ENCODE measurements at regions not wholly inside any gene's neighbourhood (a gene's known extent, or its start where the extent isn't known, plus 50 kb on each side); places are given as distances from the start of the nearest gene placed in this dataset.
"Not testable (repeated sequence)": the region's sequence is repeated elsewhere in the genome, so short reads cannot be mapped to it uniquely, and the experiment has no call there.

- no peak for DNase-seq (ENCODE audit: low read depth, low spot score)
- H3K4me3 ChIP-seq (ENCODE audit: low read length), result no peak overlapping the region
These were observed 156.0 kb upstream of the SOX2 start for GRCh38 chr3:181555681-181556080.

- DNase-seq (ENCODE audit: low read depth, low spot score), result no peak
- no peak overlapping the region for H3K4me3 ChIP-seq (ENCODE audit: low read length)
These were observed 157.4 kb upstream of the SOX2 start for GRCh38 chr3:181554233-181554765.

DNA sequence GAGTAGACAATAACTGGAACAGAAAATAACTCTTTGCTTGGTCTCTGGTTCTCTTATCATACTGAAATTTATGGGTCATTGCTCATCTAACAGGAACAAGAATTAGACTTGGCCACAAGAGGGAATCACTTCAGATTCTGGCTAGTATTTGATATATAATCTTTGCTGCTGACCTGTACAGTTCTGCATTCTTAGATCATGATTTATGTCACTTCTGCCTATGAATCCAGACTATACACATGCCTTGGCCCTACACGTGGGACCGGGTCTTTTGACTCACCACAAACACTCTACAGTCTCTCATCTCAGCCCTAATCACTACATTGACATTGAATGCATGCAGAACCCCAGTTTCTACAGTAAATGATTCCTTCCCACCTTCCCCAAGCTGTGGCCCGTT, 162.5 kb upstream of the SOX2 start:
- no peak overlapping the region for H3K4me3 ChIP-seq (ENCODE audit: low read length)
- no peak for DNase-seq (ENCODE audit: low read depth, low spot score)

GRCh38 chr3:181541414-181541813, 170.3 kb upstream of the SOX2 start:
- no peak for DNase-seq (ENCODE audit: low read depth, low spot score)
- H3K4me3 ChIP-seq (ENCODE audit: low read length), result no peak overlapping the region

DNA sequence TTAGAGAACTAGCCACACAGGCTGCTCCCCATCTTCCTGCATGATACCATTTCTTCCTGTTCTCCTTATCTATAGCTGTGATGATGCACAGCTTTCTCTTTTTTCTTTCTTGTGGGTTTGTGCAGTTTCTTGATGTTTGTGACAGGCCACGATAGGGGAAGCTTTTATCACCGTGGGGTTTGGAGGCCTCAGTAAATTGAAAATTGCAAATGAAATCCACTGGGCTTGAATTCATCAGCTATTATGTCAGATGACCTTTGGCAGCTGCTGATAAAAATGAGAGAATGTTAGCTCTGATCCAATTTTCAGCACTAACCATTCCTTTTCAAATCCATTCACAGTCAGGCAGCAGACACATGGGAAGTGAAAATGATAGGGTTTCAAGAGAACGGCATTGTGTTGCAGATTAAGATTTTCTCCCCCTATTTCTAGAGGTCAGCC, 176.9 kb upstream of the SOX2 start:
- no peak overlapping the region for H3K4me3 ChIP-seq (ENCODE audit: low read length)
- DNase-seq (ENCODE audit: low read depth, low spot score), result peak; percentile 65

DNA sequence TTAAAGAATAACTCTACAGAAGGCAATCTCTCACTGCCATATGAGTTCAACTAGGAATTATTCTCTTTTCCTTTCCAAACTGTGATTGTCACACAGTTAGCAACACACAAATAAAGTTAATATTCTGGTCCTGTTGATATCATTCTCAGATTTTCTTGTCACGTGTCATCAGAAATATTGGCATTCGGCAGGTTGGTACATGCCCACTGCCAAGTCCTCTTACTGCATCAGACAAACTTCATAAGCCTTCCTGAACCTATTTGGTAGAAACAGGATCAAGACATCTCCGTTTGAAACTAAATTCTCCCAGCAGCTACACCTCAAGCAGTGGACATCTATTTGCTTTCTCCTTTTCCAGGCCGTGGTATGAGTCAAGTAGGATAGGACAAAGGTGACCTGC, 177.9 kb upstream of the SOX2 start:
- H3K4me3 ChIP-seq (ENCODE audit: low read length), result no peak overlapping the region
- DNase-seq (ENCODE audit: low read depth, low spot score), result no peak

- no peak overlapping the region for H3K4me3 ChIP-seq (ENCODE audit: low read length)
- no peak for DNase-seq (ENCODE audit: low read depth, low spot score)
These were observed 181.1 kb upstream of the SOX2 start for GRCh38 chr3:181530584-181530983.

GRCh38 chr3:181521831-181522230, 189.9 kb upstream of the SOX2 start:
- no peak for DNase-seq (ENCODE audit: low read depth, low spot score)
- no peak overlapping the region for H3K4me3 ChIP-seq (ENCODE audit: low read length)

DNA sequence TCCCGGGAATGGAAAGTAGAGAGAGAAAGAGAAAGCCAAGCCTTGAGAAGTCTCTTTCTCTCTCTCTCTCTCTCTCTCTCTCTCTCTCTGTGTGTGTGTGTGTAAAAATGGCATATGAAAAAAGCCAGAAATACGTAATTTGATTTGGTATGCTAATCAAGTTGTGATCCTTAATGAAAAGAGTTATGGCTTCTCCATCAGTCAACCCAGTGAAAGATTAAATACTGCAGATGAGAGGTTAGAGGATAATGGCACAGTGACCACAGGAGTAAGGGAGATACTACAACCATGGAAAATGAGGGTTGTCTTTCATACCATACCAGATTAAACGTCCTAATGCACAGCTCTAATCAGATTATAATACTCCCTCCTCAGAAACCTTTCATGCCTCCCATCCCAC, 193.5 kb upstream of the SOX2 start:
- H3K4me3 ChIP-seq (ENCODE audit: low read length), result no peak overlapping the region
- DNase-seq (ENCODE audit: low read depth, low spot score), result no peak

DNA sequence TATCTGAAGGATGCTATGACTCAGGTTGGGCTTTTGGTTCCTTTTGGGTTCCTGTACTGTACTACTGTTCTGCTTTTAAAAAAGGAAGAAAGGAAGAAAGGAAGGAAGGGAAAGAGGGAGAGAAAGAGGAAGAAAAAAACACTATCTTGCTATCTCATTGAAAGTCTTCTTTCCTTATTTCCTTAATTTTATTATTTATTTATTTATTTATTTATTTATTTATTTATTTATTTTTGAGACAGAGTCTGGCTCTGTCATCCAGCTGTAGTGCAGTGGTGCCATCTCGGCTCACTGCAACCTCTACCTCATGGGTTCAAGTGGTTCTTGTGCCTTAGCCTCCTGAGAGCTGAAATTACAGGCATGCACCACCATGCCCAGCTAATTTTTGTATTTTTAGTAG, 198.9 kb upstream of the SOX2 start:
- DNase-seq (ENCODE audit: low read depth, low spot score), result no peak

GRCh38 chr3:181510500-181510899, 201.2 kb upstream of the SOX2 start:
- H3K4me3 ChIP-seq (ENCODE audit: low read length), result no peak overlapping the region
- DNase-seq (ENCODE audit: low read depth, low spot score), result no peak

More for the DNA sequence above, 198.9 kb upstream of the SOX2 start:
- H3K4me3 ChIP-seq (ENCODE audit: low read length), result no peak overlapping the region

GRCh38 chr3:181497358-181497757, 214.4 kb upstream of the SOX2 start:
- DNase-seq (ENCODE audit: low read depth, low spot score), result no peak
- no peak overlapping the region for H3K4me3 ChIP-seq (ENCODE audit: low read length)

DNA sequence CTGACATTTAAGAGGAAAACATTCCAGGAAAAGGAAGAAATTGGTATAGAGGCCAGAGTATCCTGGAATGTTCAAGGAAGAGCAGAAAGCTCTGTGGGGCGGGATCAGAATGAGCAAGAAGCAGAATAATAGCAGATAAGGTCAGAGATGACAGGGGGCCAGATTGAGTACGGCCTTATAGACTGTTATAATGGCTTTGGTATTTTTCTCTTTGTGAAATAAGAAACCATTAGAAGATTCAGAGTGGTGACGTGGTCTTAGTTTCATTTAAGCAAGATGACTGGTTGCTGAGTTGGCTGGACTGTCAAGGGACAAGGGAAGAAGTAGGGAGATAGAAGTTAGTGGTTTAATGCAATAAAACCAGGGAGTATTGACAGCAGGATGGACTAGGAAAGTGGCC, 218.3 kb upstream of the SOX2 start:
- H3K4me3 ChIP-seq (ENCODE audit: low read length), result no peak overlapping the region
- no peak for DNase-seq (ENCODE audit: low read depth, low spot score)

DNA sequence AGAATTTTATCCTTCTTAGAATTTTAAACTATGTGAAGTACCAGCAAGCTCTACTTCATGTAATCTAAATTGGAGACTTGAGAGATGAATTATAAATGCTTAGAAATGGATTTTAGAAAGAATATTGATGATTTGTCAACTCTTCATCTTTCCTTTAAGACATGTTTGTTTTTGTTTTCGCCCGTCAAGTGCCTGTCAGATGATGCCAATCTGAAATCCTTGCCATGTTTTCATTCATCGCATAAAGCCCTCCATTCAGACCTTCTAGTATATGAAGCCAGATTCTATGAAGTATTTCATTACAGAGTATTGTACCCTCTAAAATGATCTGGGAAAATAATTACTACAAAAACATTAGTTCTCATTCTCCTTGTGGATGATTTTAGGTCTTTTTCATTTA, 223.2 kb upstream of the SOX2 start:
- DNase-seq (ENCODE audit: low read depth, low spot score), result no peak
- H3K4me3 ChIP-seq (ENCODE audit: low read length), result no peak overlapping the region

GRCh38 chr3:181487236-181487978, 224.3 kb upstream of the SOX2 start:
- DNase-seq (ENCODE audit: low read depth, low spot score), result peak; percentile 62
- H3K4me3 ChIP-seq (ENCODE audit: low read length), result no peak overlapping the region

DNA sequence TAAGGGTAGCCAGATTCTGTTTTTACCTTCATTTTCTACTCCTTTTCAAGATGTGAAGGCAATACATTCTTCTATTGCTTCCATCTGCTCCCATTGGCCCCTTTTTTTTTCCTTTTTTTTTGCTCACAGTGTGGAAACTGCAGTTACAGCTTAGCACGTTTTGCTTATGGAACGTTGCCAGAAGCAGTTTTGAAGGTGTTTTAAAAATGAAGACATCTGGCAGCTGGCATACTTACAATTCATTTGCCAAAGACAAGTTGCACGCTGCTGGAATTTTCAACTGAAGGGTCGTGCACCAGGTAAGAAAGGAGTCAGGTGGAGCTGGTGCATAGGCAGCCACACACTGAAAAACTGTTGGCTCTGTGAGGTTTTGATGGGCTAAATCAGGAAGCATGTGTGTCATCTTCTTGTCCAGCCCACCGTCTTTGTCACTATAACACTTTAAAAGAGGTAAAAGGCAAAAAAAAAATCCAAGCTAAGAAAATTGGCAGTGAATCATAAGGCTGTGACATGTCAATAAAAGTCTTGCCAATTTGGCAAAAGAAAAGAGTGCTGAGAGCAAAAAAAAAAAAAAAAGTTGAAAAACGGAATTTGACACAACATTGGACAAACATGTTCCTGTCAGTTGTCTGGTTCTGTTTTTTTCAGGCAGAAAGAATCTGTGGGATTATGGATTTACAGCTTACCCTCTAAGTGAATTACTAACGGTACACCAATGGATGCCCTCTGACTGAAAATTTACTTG, 225.4 kb upstream of the SOX2 start:
- no peak for DNase-seq (ENCODE audit: low read depth, low spot score)
- no peak overlapping the region for H3K4me3 ChIP-seq (ENCODE audit: low read length)

DNA sequence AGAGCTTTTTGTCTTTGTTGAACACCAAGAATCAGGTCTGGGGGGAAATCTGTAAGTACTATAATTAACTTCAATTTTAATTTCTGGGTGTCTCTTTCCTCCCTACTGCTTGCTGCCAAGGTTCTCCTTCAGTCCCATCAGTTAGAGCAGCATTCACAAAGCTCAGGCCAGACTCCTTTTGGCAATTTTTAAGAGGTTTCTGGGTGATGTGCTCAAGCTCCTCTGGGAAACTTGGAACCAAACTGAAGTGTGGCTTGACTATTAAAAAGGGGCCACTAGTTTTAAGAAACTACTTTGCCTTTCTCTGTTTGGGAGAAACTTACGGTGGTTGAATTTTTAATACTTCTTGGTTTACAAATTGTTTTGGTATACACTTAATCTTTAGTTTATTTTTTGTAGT, 227.7 kb upstream of the SOX2 start:
- no peak for DNase-seq (ENCODE audit: low read depth, low spot score)
- no peak overlapping the region for H3K4me3 ChIP-seq (ENCODE audit: low read length)

DNA sequence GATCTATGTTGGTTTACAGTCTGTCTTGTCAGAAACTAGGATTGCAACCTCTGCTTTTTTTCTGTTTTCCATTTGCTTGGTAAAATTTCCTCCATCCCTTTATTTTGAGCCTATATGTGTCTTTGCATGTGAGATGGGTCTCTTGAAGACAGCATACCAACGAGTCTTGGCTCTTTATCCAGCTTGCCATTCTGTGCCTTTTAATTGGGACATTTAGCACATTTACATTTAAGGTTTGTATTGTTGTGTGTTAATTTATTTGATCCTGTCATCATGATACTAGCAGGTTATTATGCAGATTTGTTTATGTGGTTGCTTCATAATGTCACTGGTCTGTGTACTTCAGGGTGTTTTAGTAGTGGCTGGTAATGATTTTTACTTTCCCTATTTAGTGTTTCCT, 236.6 kb upstream of the SOX2 start:
- H3K4me3 ChIP-seq (ENCODE audit: low read length); DNase-seq (ENCODE audit: low read depth, low spot score): not testable (repeated sequence)

DNA sequence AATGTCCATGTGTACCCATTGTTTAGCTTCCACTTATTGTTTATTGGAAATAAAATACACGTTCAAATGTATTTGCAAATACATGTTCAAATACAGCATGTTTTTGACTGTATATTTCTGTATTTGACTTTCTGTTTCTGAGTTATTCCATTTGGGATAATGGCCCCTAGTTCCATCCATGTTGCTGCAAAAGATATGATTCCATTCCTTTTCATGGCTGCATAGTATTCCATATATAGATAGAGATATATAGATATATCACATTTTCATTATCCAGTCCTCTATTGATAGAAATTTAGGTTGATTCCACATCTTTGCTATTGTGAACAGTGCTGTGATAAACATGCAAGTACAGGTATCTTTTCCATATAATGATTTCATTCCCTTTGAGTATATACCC, 241.4 kb upstream of the SOX2 start:
- no peak overlapping the region for H3K4me3 ChIP-seq (ENCODE audit: low read length)
- no peak for DNase-seq (ENCODE audit: low read depth, low spot score)

DNA sequence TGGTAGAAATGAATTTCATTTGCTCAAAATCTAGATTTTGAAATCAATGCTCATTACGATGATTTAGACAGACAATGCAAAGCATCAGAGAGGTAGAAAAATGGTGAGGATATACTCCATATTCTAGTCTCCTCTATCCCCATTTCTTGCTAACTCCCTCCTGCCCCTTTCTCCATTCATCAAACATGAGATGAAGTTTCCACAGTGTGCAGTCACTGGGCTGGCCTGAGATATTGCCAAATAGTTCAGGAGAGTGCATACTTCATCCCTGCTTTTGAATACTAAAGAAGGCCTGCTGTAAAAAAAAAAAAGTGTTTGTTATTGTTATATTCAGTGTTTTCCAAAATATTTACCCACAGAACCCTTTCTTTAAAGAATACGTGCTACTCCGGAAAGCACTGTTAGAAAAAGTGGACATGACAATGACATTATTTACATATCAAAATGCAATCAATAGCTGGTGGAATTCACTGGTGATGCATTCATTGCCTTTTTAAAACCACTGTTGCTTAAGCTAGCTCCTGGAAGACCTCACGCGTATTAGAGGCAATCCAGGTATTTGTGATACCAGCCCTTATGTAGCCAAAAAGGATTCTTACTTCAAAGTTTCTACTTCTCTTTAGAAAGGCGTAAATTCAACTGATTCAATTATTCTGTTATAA, 247.6 kb upstream of the SOX2 start:
- no peak overlapping the region for H3K4me3 ChIP-seq (ENCODE audit: low read length)
- no peak for DNase-seq (ENCODE audit: low read depth, low spot score)
